Daoy (cell line): ENCODE measurements at regions not wholly inside any gene's neighbourhood (a gene's known extent, or its start where the extent isn't known, plus 50 kb on each side); places are given as distances from the start of the nearest gene placed in this dataset.

ENCODE experiments used
- DNase-seq: peaks from one replicate; pipeline ENCODE4 v3.0.0-alpha.2; 2015; ENCODE audit warnings: low read depth

DNA sequence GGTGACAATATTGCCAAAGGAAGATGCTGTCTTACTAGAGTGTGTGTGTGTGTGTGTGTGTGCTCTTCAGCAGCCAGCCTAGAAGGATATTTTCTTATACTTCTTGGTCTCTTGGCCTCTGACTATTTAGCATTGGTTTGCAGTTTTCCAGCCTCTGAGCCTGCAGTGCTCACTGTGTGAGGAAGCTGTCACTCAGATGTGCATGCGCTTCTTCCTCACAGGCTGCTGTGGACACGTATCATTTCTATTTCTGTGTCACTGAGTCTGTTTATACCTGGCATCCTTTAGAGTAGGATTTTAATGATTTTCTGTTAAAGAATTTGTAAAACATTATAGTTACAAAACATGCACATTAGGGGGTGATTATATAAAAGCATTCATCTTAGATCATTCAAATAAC, 83.3 kb downstream of the ALDH8A1 start:
- no peak for DNase-seq

DNA sequence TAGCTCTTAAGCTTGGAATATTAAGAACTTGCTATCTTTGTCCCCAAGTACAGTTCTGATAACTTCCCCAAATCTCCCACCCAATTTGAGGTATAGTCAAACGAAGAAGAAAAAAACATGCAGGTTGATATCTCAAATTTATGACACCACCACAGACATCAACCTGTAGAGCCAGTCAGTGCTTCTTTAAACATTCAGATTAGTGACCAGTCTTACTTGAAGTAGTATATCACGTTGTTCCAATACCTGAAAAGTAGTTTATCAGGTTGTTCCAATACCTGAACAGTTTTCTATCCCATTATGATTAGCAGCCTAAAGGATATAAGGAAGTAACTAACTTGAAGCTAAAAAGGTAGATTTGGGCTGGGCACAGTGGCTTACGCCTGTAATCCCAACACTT, 85.3 kb downstream of the ALDH8A1 start:
- no peak for DNase-seq

DNA sequence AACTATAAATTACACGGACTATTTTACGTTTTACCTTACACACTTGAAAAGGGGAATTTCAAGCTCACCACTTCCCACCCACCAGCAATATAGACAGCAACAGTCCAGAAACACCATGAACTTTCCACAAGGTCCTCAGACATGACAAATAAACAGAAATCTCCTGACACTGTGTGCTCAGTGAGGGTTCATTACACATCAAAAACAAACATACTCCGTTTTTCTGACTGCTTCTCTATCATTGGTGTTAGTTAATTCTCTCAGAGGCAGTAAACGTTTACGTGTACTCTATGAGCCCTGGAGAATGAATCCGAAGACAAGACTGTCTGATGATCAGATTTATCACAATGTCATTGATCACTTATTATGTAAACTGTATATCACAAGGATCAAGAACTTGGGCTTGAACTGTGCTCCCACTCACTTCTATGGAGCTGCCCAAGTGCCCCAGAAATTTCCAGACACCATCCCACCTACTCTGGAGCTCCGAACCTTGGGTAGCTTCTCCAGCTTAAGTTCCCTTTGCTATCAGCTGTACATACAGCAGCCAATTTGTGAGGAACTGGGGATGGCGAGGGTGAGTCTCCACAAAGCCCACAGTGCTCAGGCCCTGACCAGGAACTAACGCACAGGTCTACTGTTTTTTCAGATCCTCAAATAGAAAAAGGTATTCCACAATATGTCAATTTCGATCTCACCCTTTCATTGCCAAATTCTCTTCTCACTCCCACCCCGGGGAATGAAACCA, 86.0 kb downstream of the ALDH8A1 start:
- DNase-seq, result no peak

DNA sequence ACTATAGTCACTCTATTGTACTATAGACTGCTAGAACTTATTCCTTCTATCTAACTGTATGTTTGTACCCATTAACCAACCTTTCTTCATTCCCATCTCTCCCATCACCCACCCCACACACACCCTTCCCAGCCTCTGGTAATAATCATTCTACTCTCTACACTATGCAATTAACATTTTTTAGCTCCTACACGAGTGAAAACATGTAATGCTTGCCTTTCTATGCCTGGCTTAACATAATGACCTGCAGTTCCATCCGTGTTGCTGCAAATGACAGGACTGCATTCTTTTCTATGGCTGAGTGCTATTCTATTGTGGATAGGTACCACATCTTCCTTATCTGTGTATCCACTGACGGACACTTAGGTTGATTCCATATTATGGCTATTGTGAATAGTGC, 95.5 kb downstream of the ALDH8A1 start:
- no peak for DNase-seq

DNA sequence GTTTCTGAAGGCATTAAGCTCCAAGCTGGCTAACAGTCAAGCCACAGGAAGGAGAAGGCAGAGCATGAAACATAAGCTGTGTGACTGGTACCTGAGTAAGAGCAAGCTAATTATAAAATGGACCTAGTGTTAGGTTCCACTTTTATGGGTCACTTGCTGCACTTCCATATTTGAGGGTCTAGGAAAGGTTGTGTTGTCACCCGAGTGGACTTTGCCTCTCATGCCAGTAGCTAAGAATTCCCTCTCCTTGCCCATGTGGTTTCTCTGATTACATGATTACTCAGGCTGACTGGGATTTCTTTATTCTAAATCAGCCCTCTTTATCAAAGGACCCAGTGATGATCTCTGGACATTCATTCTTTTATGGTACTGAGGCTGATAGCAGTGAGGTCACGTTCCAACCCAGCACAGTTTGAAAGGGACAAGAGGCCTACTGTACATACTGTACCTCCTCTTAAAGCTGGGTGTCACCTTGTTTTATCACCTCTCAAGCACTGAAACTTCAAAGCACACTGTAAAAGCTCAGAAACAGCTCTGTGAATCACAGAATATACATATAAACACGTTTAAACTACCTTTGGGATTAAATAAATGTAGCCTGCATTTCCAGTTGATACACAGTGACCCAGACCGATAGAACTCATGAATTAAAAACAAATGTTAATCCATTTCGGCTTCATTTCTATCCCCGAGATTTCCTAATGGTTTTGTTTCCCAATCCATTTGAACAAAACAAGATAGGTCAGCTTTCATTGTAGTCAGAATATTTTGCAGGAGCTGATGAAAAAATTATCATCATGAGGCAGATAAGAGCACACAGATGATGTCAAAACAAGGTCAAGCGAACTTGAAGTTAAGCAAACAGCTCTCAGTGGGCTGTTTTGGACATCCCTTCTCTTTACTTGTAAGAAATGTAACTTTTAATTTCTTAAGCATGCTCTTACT, 96.5 kb downstream of the ALDH8A1 start:
- DNase-seq, result peak; percentile 70

DNA sequence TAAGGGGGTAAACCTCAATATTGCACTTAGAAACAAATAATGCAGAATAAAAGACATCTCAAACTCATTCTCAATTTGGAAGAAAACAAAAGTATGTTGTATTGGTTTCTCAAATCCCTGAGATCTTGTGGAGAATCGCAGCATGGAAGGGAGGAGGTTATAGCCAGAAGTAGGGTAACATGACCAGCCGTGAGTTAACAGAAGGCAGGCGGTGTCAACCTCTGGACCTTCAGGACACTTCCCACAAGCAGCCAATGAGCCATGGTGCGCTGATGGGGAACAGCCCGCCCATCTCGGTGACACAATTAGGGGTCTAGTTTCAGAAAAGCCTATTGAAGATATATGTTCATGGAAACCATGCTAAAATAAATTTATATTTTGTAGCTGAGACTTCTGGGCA, 98.4 kb downstream of the ALDH8A1 start:
- DNase-seq, result no peak

DNA sequence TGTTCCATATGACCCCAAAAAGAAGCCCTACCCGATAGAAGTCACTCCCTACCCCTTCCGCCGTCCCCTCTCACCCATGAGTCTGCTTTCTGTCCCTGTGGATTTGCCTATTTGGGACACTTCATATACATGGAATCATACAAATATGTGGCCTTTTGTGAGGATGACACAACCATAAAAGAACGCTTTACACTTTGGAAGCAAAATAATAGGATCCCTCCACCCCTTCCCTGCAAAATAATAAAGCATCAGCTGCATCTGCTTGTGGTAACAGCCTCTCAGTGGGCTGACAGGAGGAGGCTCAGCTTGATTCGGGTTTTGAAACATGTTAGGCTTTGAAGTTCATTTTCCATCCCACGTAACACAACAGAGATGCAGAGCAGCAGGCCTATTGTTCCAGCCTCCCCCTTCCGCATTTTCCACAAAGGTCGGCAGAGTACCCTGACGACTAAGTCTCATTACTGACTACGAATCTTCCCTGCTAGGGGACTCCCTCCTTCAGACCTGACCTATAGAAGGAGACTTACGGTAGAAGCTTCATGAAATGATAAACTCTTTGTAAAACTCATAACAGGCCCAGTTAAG, 99.1 kb downstream of the ALDH8A1 start:
- DNase-seq, result no peak

DNA sequence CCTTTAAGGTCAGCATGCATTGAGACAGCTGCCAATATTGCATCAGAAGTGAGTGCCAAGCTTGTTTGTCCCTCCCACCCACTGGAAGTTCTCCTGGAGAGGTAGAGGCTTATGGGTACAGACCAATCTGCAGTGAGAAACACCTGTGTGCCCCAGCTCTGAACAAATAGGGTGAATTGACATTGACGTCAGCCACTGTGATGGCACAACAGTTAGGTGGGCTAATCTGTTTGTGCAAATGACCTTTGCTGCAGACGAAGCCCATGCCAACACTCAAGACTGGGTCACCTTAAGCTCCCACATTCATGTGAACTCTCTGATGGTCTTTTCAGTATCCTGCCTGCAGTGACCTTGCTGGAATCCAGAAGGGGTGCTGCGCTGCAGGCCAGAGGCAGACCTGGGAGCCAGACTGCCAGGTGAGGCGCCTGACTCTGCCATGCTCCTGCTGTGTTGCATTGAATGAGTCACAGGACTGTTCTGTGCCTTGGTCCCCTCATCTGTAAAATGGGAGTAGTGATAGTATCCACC, 99.9 kb downstream of the ALDH8A1 start:
- DNase-seq, result no peak

DNA sequence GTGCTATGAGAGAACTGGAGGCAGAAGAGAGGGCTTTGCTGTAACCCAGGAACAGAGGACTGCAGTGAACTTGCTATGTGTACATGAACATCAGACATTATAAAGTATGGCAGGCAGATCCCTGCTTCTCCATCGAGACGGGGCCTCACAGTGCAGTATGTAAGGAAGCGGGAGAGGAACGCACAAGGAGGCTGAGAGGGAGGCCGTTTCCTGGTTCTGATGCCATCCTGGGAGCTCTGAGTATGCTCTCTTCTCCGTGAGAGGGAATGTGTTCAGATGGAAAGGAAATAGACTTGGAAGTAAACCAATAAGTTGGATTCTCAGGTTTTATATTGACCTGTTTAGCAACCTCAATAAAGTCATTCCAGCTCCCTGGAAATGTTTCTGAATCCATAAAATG, 101.8 kb downstream of the ALDH8A1 start:
- DNase-seq, result no peak

DNA sequence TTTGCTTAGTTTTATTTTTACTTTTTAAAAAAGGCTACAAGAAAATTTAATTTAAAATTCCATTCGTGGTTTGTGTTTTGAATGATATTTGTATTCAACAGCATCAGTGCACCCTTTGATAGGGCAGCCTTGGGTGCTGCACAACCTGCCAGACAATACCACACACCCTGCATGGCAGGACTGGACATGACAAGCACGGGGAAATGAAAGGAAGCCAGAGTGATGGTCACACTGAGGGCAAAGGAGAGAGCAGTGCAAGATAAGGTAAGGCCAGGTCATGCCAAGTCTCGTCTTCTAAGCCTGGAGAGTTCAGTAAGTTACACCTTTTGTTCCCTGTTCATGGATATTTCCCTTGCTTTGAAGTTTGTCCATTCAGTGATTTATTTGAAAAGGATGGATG, 103.0 kb downstream of the ALDH8A1 start:
- DNase-seq, result no peak

DNA sequence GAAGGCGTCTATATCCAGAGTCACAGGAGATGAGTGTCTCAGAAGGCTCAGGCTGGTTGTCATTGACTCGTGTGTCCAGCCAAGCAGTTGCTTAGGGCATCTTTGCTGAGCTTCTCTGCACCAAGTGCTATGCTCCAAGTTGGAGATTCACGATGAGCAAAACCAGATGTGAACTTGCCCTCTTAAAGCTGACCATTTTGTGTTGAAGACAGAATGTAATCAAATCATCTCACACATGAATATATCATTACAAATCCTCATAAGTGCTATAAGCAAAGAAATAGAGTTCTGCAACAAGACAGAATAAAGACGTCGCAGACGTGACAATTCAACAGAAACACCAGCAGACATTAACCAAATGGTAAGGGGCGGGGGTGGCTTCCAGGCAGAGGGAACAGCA, 103.9 kb downstream of the ALDH8A1 start:
- no peak for DNase-seq

DNA sequence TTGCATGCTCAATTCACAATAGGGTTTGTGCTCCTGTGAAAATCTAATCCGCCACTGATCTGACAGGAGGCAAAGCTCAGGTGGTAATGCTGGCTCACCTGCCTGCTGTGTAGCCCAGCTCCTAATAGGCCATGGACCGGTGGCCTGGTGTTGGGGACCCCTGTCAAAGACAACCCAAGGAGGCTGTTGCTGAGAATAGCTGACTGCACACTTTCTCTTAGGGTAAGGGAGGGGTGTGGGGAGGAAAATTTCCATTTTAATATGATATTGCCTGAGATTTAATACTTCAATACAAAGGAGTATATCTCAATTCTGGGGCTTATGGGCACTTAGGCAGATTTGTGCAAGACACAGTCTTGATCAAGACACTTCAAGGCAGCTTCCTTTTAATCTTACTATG, 105.8 kb downstream of the ALDH8A1 start:
- DNase-seq, result no peak

DNA sequence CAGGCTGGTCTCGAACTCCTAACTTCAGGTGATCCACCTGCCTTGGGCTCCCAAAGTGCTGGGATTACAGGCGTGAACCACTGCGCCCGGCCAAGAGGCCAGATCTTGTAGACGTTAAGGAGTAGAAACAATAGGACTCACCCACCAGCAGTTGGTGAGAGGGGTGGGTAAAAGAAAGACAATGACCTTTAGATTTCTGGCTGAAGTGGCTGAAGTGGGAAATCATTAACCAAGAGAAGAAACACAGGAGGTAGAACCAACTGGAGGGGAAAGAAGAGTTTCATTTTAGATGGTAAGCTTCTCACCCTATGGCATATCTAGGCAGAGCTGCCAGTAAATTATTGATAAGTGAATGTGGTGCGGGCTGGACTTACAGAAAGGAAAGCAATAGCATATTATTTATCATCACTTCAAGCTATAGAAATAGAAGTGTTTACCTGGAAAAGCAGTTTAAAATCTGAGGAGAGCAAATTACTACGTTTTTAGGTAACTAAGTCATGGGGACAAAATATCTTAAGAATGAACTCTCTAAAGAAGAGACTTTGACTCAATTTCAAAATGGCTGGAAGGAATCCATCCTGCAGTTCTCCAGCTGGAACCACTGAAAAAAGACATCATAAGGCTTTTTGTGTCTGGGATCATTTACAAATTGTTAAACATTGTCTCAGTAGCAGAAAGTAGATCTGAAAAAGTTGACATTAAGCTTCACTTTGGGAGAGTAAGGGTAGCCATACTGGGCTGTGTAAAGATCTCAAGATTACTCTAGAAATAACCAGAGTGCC, 109.6 kb downstream of the ALDH8A1 start:
- DNase-seq, result no peak

DNA sequence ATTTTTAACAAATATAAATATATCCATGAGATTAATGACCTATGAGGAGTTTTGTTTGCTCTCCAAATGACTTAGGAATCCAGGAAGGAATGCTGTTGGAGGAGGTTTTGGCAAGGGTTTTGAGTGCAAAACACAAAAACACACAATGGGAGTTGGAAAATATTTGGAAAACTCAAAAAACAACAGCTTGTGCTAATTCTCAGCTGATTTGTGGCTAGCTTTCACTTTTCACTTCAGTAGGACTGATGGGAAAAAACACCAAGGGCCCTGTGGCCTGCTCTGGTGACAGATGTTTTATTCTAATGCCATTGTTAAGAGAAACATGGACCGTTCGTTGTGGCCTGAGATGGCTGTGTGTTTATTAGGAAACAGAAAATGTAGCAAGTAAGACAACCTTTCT, 113.9 kb downstream of the ALDH8A1 start:
- no peak for DNase-seq

DNA sequence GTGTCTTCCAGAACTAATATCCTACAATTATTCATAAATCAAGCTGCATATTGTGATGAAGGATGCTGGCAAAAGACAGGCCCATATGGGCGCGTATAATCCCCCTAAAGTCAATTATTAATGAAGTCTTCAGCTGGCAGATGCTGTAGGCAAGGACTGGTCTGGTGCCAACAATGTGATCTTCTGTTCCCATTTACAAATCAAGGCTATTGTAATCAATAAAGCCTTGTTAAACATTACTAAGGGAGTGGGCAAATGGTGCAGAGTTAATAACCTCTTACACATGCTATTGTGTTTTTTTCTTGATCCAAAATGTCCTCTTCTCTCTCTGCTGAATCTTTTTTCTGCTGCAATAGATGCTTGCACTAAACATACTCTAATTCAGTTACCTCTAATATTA, 119.0 kb downstream of the ALDH8A1 start:
- DNase-seq, result no peak

DNA sequence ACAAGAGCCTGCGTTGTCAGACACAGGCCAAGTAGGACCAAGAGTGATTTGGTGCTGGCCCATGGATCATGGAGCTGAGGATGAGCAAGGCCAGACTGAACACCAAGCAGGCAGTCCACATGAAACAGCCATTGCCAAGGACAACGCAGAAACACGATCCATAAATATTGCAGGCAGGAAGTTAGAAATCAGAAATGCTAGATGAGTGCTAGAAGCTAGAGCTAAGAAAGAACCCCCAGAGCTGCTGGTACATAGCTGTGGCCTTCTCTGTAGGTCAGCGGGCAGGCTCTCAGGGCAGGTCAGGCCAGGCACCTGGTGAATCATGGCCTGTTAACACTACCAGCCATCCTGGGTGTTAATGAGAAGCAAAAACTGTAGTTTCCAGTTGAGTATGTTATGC, 119.7 kb downstream of the ALDH8A1 start:
- no peak for DNase-seq

DNA sequence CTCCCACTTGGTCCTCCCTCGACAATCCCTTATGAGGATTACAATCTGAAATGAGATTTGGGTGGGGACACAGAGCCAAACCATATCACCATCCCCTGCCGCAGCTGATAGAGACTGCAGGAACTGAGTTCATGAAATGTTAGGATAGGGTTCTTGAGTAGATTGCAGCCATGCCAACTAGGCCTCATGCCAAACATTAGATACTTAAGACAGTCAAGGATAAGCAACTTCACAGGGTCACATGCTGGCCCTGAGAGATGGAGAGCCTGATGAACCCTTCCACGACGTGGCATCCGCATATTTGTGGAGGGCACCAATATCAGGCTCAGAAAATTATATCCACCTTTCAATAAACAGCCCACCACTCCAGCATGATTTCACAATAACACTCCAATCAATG, 121.3 kb downstream of the ALDH8A1 start:
- no peak for DNase-seq

DNA sequence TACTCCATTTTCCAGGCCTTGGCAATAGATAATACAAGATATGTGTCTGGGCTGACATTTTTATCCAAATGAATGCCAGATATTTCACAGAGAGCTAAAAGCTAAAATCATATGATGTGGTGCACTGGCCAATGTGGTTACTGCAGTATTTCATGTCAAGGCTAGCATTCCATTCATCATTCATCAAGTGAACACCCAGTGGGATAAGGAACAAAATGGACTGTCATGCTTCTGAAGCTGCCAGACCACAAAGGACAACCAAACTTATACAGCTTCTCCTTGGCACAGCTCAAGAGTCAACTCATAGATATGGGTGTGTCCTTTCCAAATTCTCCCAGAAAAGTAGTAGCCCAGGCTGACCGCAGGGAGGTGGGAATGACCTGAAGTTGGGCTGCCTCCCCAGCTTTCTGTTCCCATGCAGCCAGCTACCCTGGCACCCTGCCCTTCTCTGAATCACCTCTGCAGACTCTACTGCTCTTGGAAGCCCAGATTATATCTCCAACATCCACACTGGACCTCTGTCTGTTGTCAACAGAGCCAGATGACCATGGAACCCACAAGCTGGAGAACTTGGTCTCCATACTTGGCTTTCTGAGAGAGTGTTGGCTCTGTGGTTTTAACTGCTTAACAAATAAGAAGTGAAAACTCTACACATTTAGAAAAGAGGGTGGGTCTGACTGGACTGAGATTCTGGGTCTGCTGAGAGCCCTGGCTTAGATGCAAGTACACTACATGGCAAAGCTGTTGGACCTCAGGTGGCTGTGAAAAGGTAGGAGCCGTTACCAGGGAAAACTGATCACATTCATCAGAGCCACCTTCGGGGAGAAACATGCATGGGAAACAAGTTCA, 122.8 kb downstream of the ALDH8A1 start:
- DNase-seq, result peak; percentile 84

DNA sequence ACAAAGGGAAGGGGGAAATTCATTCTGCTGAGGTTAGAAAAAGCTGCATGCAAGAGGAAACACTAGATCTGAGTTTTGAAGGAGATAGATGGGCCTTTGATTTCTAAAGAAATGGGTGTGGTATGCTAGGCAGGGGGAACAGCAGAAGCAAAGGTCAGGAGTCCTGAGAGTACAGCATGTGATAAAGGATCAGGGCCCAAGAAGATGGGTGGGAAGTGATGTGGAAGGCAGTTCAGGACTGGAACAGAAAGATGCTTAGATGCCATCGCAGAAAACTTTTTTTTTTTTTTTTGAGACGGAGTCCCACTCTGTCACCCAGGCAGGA, 126.2 kb downstream of the ALDH8A1 start:
- no peak for DNase-seq

DNA sequence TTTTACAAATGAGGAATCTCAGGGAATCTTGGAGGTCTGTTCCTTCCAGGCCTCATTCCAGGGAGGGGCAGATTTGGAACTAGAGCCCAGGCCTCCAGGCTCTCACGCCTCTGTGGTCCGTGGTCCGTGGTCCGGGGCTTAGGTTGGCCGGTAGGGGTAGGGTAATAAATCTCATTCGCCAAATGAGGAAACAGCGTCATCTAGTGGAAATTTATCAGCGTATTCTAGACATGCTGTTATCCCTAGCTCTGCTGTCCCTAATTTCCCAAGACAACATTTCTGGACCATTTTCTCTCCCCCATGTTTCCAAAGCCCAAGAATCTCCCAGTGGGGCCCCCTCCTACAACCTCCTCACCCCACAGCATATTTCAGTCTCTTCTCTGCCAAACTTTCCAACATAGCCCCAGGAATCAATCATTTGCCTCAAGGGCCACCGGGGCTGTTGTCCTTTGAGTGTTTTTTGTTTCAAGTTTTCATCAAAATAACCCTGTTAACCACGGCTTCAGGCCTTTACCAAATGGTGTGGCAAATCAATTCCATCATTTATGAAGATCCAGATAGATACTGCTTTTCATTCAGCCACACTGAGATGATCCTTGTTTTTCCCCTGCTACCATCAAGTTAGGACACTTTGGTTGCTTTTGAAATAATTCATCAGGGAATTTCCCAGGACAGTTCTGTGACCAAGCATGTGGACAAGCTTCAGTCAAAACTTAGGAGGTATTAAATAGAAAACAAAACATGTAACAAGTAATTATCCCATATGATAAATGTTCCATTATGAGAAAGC, 126.8 kb downstream of the ALDH8A1 start:
- peak; percentile 78 for DNase-seq
